ENCODE measurements at regions not wholly inside any gene's neighbourhood (a gene's known extent, or its start where the extent isn't known, plus 50 kb on each side); places are given as distances from the start of the nearest gene placed in this dataset.

DNA sequence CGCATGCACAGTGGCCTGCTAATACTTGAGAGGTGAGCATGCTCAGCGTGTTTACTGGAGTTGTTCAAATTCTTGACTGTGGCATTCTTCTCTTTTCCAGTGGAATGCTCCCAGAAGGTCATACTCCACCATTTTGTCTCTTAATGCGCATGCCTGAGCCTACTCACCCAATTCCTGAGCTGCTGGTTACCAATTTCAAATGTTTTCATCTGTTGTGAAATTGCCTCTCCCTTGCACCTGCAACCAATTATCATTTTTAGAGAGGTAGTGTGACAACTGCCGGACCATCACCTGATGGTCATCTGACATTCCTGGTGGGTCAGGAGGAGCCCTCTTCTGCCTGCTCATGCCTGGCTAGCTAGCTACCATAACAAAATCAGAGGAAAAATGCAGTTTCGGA, 82.2 kb upstream of the LIFR start:
- Histone ChIP-seq H3K4me1 (peaks cover 4% of the 10 kb centered on the region), H3K27me3 (peaks cover 2% of the 10 kb centered on the region), H3K9me3 (no peaks in the 10 kb centered on the region), H3K4me3 (no peak overlapping the region), H3K27ac (no peak overlapping the region), H3K36me3 (no peaks in the 10 kb centered on the region)
- TF ChIP-seq CTCF (IDR thresholded peaks at IDR 0.05) (no peak), POLR2AphosphoS5 (IDR thresholded peaks at IDR 0.05) (no peak), EP300 (IDR thresholded peaks at IDR 0.05) (no peak), POLR2A (IDR thresholded peaks at IDR 0.05) (no peak)
- no peak for DNase-seq (ENCODE audit: low spot score in 2 of 2)
- WGBS: 97% methylated on average over 5 of the region's 5 CpGs

- Histone ChIP-seq H3K4me3 (no peak overlapping the region), H3K4me1 (peaks cover 4% of the 10 kb centered on the region), H3K9me3 (no peaks in the 10 kb centered on the region), H3K36me3 (no peaks in the 10 kb centered on the region), H3K27ac (no peak overlapping the region), H3K27me3 (peaks cover 2% of the 10 kb centered on the region)
- 69% methylated on average over 6 of the region's 6 CpGs for whole genome bisulfite sequencing
- TF ChIP-seq EP300 (IDR thresholded peaks at IDR 0.05): no peak
- TF ChIP-seq POLR2AphosphoS5 (IDR thresholded peaks at IDR 0.05): no peak
- TF ChIP-seq POLR2A (IDR thresholded peaks at IDR 0.05): no peak
- TF ChIP-seq CTCF (IDR thresholded peaks at IDR 0.05): no peak
- no peak for DNase-seq (ENCODE audit: low spot score in 2 of 2)
Measured at GRCh38 chr5:38639377-38640358, 83.2 kb upstream of the LIFR start.

GRCh38 chr5:38641003-38641402, 84.6 kb upstream of the LIFR start:
- 77% methylated on average over 3 of the region's 3 CpGs for WGBS
- Histone ChIP-seq H3K9me3 (no peaks in the 10 kb centered on the region), H3K27me3 (peaks cover 2% of the 10 kb centered on the region), H3K4me3 (no peak overlapping the region), H3K36me3 (no peaks in the 10 kb centered on the region), H3K27ac (no peak overlapping the region), H3K4me1 (peaks cover 4% of the 10 kb centered on the region)
- TF ChIP-seq POLR2A (IDR thresholded peaks at IDR 0.05) (no peak), POLR2AphosphoS5 (IDR thresholded peaks at IDR 0.05) (no peak), CTCF (IDR thresholded peaks at IDR 0.05) (no peak), EP300 (IDR thresholded peaks at IDR 0.05) (no peak)
- DNase-seq (ENCODE audit: low spot score in 2 of 2): no peak

- H3K27ac ChIP-seq: no peak overlapping the region
- no peak for TF ChIP-seq POLR2A (IDR thresholded peaks at IDR 0.05)
- no peak for TF ChIP-seq POLR2AphosphoS5 (IDR thresholded peaks at IDR 0.05)
- TF ChIP-seq EP300 (IDR thresholded peaks at IDR 0.05): no peak
- TF ChIP-seq CTCF (IDR thresholded peaks at IDR 0.05): no peak
- H3K27me3 ChIP-seq: peaks cover 2% of the 10 kb centered on the region
- H3K4me3 ChIP-seq: no peak overlapping the region
- peaks cover 4% of the 10 kb centered on the region for H3K4me1 ChIP-seq
- 44% methylated on average over 7 of the region's 7 CpGs for WGBS
- no peaks in the 10 kb centered on the region for H3K9me3 ChIP-seq
- no peak for DNase-seq (ENCODE audit: low spot score in 2 of 2)
- H3K36me3 ChIP-seq: no peaks in the 10 kb centered on the region
Measured at GRCh38 chr5:38642189-38642911, 85.9 kb upstream of the LIFR start.

GRCh38 chr5:38643616-38644015, 87.2 kb upstream of the LIFR start:
- no peaks in the 10 kb centered on the region for H3K9me3 ChIP-seq
- H3K4me3 ChIP-seq: no peak overlapping the region
- no peaks in the 10 kb centered on the region for H3K27me3 ChIP-seq
- TF ChIP-seq CTCF (IDR thresholded peaks at IDR 0.05) (no peak), POLR2A (IDR thresholded peaks at IDR 0.05) (no peak), POLR2AphosphoS5 (IDR thresholded peaks at IDR 0.05) (no peak), EP300 (IDR thresholded peaks at IDR 0.05) (no peak)
- 89% methylated on average over 4 of the region's 4 CpGs for WGBS
- peaks cover 4% of the 10 kb centered on the region for H3K4me1 ChIP-seq
- no peak overlapping the region for H3K27ac ChIP-seq
- no peaks in the 10 kb centered on the region for H3K36me3 ChIP-seq
- DNase-seq (ENCODE audit: low spot score in 2 of 2): no peak
